H1 (cell line): ENCODE measurements at regions not wholly inside any gene's neighbourhood (a gene's known extent, or its start where the extent isn't known, plus 50 kb on each side); places are given as distances from the start of the nearest gene placed in this dataset.

ENCODE experiments used
- CTCF ChIA-PET: fragments of 300-600 bp; sonication (Branson Sonifier 250); formaldehyde crosslinking; loops from one replicate; lab custom pipeline; 2021; ENCODE audit not compliant: partially characterized antibody; lab: Charles Lee
- POLR2A ChIA-PET: fragments of 300-600 bp; sonication (Branson Sonifier 250); formaldehyde crosslinking; loops from one replicate; lab custom pipeline; 2021; ENCODE audit warnings: inconsistent platforms; ENCODE audit not compliant: partially characterized antibody; lab: Charles Lee
- DNase-seq, 2 experiments: peaks; one replicate each; pipeline versions ENCODE4 v3.0.0 to v3.0.0-alpha.2; 2010 to 2022; ENCODE audit warnings: low spot score in 2 of 2, low read depth in 1 of 2, mixed read lengths in 1 of 2
- FAIRE-seq: peaks from 2 replicates; lab custom pipeline; 2011; peaks lifted over from hg19 to GRCh38; lab: Jason Lieb, UNC
- H2AFZ ChIP-seq: 2 replicates; pipeline ENCODE4 v1.8.1; 2012; ENCODE audit warnings: low read length, inconsistent platforms
- H2AK5ac ChIP-seq: 2 replicates; pipeline ENCODE4 v1.6.1; 2013; ENCODE audit warnings: low read depth, low read length
- H2BK120ac ChIP-seq: replicated peaks from 2 replicates; pipeline ENCODE3; 2013; ENCODE audit warnings: low read depth, low read length, inconsistent platforms
- H2BK12ac ChIP-seq: 2 replicates; pipeline ENCODE4 v1.6.1; 2013; ENCODE audit warnings: low read depth, low read length
- H2BK15ac ChIP-seq: 2 replicates; pipeline ENCODE4 v1.6.1; 2013; ENCODE audit warnings: low read length
- H2BK20ac ChIP-seq: 2 replicates; pipeline ENCODE4 v1.6.1; 2013; ENCODE audit warnings: low read length
- H2BK5ac ChIP-seq: 2 replicates; pipeline ENCODE4 v1.6.1; 2013; ENCODE audit warnings: low read depth, low read length
- H3K14ac ChIP-seq: 2 replicates; pipeline ENCODE4 v1.6.1; 2013; ENCODE audit warnings: inconsistent platforms; ENCODE audit not compliant: insufficient read length
- H3K18ac ChIP-seq: 2 replicates; pipeline ENCODE4 v1.6.1; 2013; ENCODE audit warnings: low read length; ENCODE audit errors: extremely low read depth
- H3K23ac ChIP-seq: 2 replicates; pipeline ENCODE4 v1.6.1; 2013; ENCODE audit warnings: inconsistent platforms; ENCODE audit not compliant: insufficient read length
- H3K23me2 ChIP-seq: 2 replicates; pipeline ENCODE4 v1.6.1; 2013; ENCODE audit warnings: low read depth, low read length
- H3K27ac ChIP-seq: 2 replicates; pipeline ENCODE4 v1.6.1; 2011; ENCODE audit warnings: low read depth, low read length, inconsistent platforms
- H3K27me3 ChIP-seq, 4 experiments: replicated peaks in 1 of 4; 1 replicate in 1 of 4; 2 replicates in 3 of 4; pipeline versions ENCODE4 v1.6.1 to v1.8.1; 2011 to 2013; ENCODE audit warnings: low read length in 3 of 4, mild to moderate bottlenecking in 3 of 4, inconsistent platforms in 2 of 4, mixed read lengths in 2 of 4, moderate library complexity in 1 of 4; ENCODE audit not compliant: control insufficient read depth in 3 of 4, insufficient read depth in 3 of 4; ENCODE audit errors: extremely low read depth in 1 of 4
- H3K36me3 ChIP-seq, 4 experiments: 2 replicates each; pipeline versions ENCODE4 v1.6.1 to v1.8.1; 2011 to 2013; ENCODE audit warnings: mild to moderate bottlenecking in 4 of 4, low read length in 3 of 4, moderate library complexity in 2 of 4, control low read depth in 1 of 4, inconsistent platforms in 1 of 4; ENCODE audit not compliant: insufficient read depth in 4 of 4, control insufficient read depth in 2 of 4
- H3K4ac ChIP-seq: replicated peaks from 2 replicates; pipeline ENCODE3; 2013; ENCODE audit warnings: low read length, low read depth, mixed read lengths, inconsistent platforms; ENCODE audit not compliant: insufficient read length
- H3K4me1 ChIP-seq, 4 experiments: replicated peaks in 1 of 4; 1 replicate in 1 of 4; 2 replicates in 3 of 4; pipeline versions ENCODE4 v1.6.1 to v1.8.1; 2011 to 2013; ENCODE audit warnings: low read length in 3 of 4, inconsistent platforms in 2 of 4, mixed read lengths in 1 of 4; ENCODE audit not compliant: insufficient read depth in 4 of 4, control insufficient read depth in 3 of 4
- H3K4me2 ChIP-seq, 2 experiments: 2 replicates each; pipeline versions ENCODE4 v1.6.1 to v1.8.1; 2011 to 2013; ENCODE audit warnings: low read depth in 2 of 2, low read length in 2 of 2, control low read depth in 1 of 2, inconsistent platforms in 1 of 2, mild to moderate bottlenecking in 1 of 2; ENCODE audit not compliant: insufficient read depth in 1 of 2
- H3K4me3 ChIP-seq, 4 experiments: fragments of 200-600, 300-600 bp in 1 of 4; sonication (generic), shearing (Covaris generic), sonication (Bioruptor Twin) in 1 of 4; 2 replicates each; pipeline versions ENCODE4 v1.5.1 to v1.8.1; 2011 to 2016; ENCODE audit warnings: low read length in 4 of 4, low read depth in 3 of 4, control low read depth in 2 of 4, inconsistent platforms in 2 of 4, mild to moderate bottlenecking in 2 of 4, mixed read lengths in 1 of 4, moderate library complexity in 1 of 4; ENCODE audit not compliant: insufficient read depth in 2 of 4; ENCODE audit errors: extremely low read depth in 1 of 4
- H3K56ac ChIP-seq: replicated peaks from 2 replicates; pipeline ENCODE3; 2013; ENCODE audit warnings: low read depth, mild to moderate bottlenecking, mixed read lengths, low read length, inconsistent platforms; ENCODE audit not compliant: insufficient read length
- H3K79me1 ChIP-seq: 2 replicates; pipeline ENCODE4 v1.6.1; 2013; ENCODE audit warnings: low read depth, low read length, control low read depth
- H3K79me2 ChIP-seq, 2 experiments: 2 replicates each; pipeline versions ENCODE4 v1.6.1 to v1.8.1; 2012 to 2013; ENCODE audit warnings: low read length in 2 of 2, mild to moderate bottlenecking in 2 of 2, inconsistent platforms in 1 of 2; ENCODE audit not compliant: insufficient read depth in 2 of 2, control insufficient read depth in 1 of 2
- H3K9ac ChIP-seq, 4 experiments: replicated peaks in 1 of 4; 1 replicate in 1 of 4; 2 replicates in 3 of 4; pipeline versions ENCODE4 v1.6.1 to v1.8.1; 2011 to 2013; ENCODE audit warnings: low read depth in 3 of 4, low read length in 3 of 4, control low read depth in 2 of 4, mild to moderate bottlenecking in 2 of 4, moderate library complexity in 2 of 4, inconsistent platforms in 1 of 4; ENCODE audit errors: extremely low read depth in 1 of 4
- H3K9me3 ChIP-seq, 2 experiments: 2 replicates each; pipeline versions ENCODE4 v1.6.1 to v1.8.1; 2012 to 2013; ENCODE audit warnings: mild to moderate bottlenecking in 2 of 2, moderate library complexity in 2 of 2, control low read depth in 1 of 2, inconsistent platforms in 1 of 2, low read depth in 1 of 2, low read length in 1 of 2, mixed read lengths in 1 of 2; ENCODE audit not compliant: insufficient read depth in 2 of 2
- H4K20me1 ChIP-seq, 2 experiments: replicated peaks in 1 of 2; 2 replicates each; pipeline versions ENCODE3 to v1.8.1; 2011 to 2013; ENCODE audit warnings: inconsistent platforms in 2 of 2, low read length in 2 of 2, mild to moderate bottlenecking in 1 of 2; ENCODE audit not compliant: insufficient read depth in 2 of 2, control insufficient read depth in 1 of 2
- H4K5ac ChIP-seq: 2 replicates; pipeline ENCODE4 v1.6.1; 2013; ENCODE audit warnings: low read length, low read depth, mixed read lengths, inconsistent platforms; ENCODE audit not compliant: insufficient read length
- H4K8ac ChIP-seq: 2 replicates; pipeline ENCODE4 v1.8.0; 2013; ENCODE audit warnings: mild to moderate bottlenecking, moderate library complexity, low read length, inconsistent platforms; ENCODE audit not compliant: insufficient read depth; ENCODE audit errors: extremely low read depth
- H4K91ac ChIP-seq: replicated peaks from 2 replicates; pipeline ENCODE3; 2013; ENCODE audit warnings: low read length, mixed read lengths, inconsistent platforms; ENCODE audit not compliant: insufficient read length
- CBX8 ChIP-seq: fragments of 300-800, 300-1000 bp; sonication (generic); IDR thresholded peaks from 2 replicates; pipeline ENCODE4 v1.7.1; 2016; ENCODE audit warnings: low read depth, low read length, borderline replicate concordance
- CHD2 ChIP-seq: IDR thresholded peaks from 2 replicates; pipeline ENCODE4 v1.6.1; 2012; ENCODE audit warnings: low read length, improper control_type of control experiment
- CREB1 ChIP-seq: IDR thresholded peaks from 2 replicates; pipeline ENCODE4 v1.6.1; 2012; ENCODE audit warnings: inconsistent platforms
- CTBP2 ChIP-seq: IDR thresholded peaks from 2 replicates; pipeline ENCODE4 v1.7.0; 2011; ENCODE audit warnings: borderline replicate concordance, mild to moderate bottlenecking, moderate library complexity, mixed read lengths, low read length; ENCODE audit not compliant: insufficient read depth, insufficient read length
- EGR1 ChIP-seq: IDR thresholded peaks from 2 replicates; pipeline ENCODE4 v1.6.1; 2011; ENCODE audit warnings: low read depth, low read length, borderline replicate concordance
- FOSL1 ChIP-seq: IDR thresholded peaks from 2 replicates; pipeline ENCODE4 v1.6.1; 2011; ENCODE audit warnings: mild to moderate bottlenecking, low read depth, low read length, moderate library complexity; ENCODE audit not compliant: insufficient read depth
- GTF2F1 ChIP-seq: IDR thresholded peaks from 2 replicates; pipeline ENCODE4 v1.6.1; 2012; ENCODE audit warnings: low read depth, low read length, improper control_type of control experiment, borderline replicate concordance
- HDAC6 ChIP-seq: IDR thresholded peaks from one replicate; pipeline ENCODE4 v1.7.1; 2012; ENCODE audit warnings: low read depth, mild to moderate bottlenecking, inconsistent platforms, low read length, moderate library complexity
- KDM5A ChIP-seq: fragments of 200-600 bp; IDR thresholded peaks from 2 replicates; pipeline ENCODE4 v1.7.1; 2012; ENCODE audit warnings: mild to moderate bottlenecking, low read length, inconsistent platforms, mixed read lengths
- TCF12 ChIP-seq: IDR thresholded peaks from 2 replicates; pipeline ENCODE4 v1.6.1; 2011; ENCODE audit warnings: low read depth, mild to moderate bottlenecking, low read length
- TEAD4 ChIP-seq: IDR thresholded peaks from 2 replicates; pipeline ENCODE4 v1.6.1; 2012; ENCODE audit warnings: low read depth, low read length, inconsistent platforms, mixed read lengths
- YY1 ChIP-seq: IDR thresholded peaks from 2 replicates; pipeline ENCODE4 v1.6.1; 2011; ENCODE audit warnings: low read depth, mild to moderate bottlenecking, low read length
- WGBS, 2 experiments: shearing (Covaris generic) in 1 of 2; methylation state at CpG; one replicate each; pipeline versions ENCODE4 v1.1.6 to v1.1.7; 2013 to 2015; ENCODE audit warnings: low lambda C conversion rate in 2 of 2, mixed read lengths in 2 of 2, inconsistent platforms in 1 of 2, low coverage in 1 of 2, missing lambda C conversion rate in 1 of 2; ENCODE audit not compliant: insufficient replicate concordance in 2 of 2, insufficient coverage in 1 of 2, insufficient read length in 1 of 2; ENCODE audit errors: extremely low coverage in 1 of 2, missing lambda C conversion rate in 1 of 2; 5-methylcytosine and 5-hydroxymethylcytosine counted together

DNA sequence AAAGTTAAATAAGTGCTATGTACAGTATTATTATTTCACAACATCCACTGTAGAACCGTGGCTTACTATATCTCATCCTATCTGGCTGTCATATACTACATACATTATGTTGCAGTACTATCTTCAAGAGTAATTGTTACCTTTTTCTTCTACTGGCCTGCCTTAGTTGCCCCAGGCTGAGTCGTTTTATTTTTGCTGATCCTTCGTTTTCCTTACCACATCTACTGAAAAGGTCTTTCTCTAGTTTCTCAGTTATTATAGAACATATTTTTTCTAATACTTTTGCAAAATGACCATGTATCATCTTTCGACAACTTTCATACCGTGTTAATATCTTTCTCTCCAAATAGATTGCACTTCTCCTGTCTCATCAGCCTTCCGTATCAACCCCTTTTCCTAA is 523.1 kb downstream of the SOX5 start:
- no peak overlapping the region for H3K4me3 ChIP-seq
- POLR2A ChIA-PET = no interaction called here
- no peak overlapping the region for H4K91ac ChIP-seq
- H3K79me1 ChIP-seq = no peaks in the 10 kb centered on the region
- H3K27ac ChIP-seq = no peak overlapping the region
- no peak overlapping the region for H2BK120ac ChIP-seq
- no peak overlapping the region for H4K5ac ChIP-seq
- no peaks in the 10 kb centered on the region for H4K20me1 ChIP-seq
- peaks cover 0 to 4% (median 2%) of the 10 kb centered on the region in 4 experiments; a peak in 2 of 7 replicates for H3K4me1 ChIP-seq
- H2BK5ac ChIP-seq = no peak overlapping the region
- no peaks in the 10 kb centered on the region for H3K23me2 ChIP-seq
- H3K23ac ChIP-seq = no peak overlapping the region
- CTCF ChIA-PET = no interaction called here
- no peaks in the 10 kb centered on the region for H3K9me3 ChIP-seq
- 75% methylated on average over 6 of the region's 6 CpGs; no CpG with 5 or more reads in 1 of the 2 experiments for WGBS, 2 experiments
- no peak overlapping the region for H3K14ac ChIP-seq
- no peaks in the 10 kb centered on the region for H3K36me3 ChIP-seq
- no peak overlapping the region for H3K56ac ChIP-seq
- no peak overlapping the region for H2BK20ac ChIP-seq
- no peak for DNase-seq
- H3K4ac ChIP-seq = no peak overlapping the region
- no peaks in the 10 kb centered on the region for H3K27me3 ChIP-seq
- H3K4me2 ChIP-seq = no peak overlapping the region
- TF ChIP-seq CTBP2 = no peak
- TF ChIP-seq CREB1 = no peak
- TF ChIP-seq CHD2 = no peak
- no peak for TF ChIP-seq HDAC6
- no peak for TF ChIP-seq EGR1
- no peak for TF ChIP-seq GTF2F1
- TF ChIP-seq YY1 = no peak
- no peak for TF ChIP-seq TEAD4
- TF ChIP-seq FOSL1 = no peak
- no peak for TF ChIP-seq TCF12
- no peak for TF ChIP-seq CBX8
- TF ChIP-seq KDM5A = no peak
- TF ChIP-seq, all 59 proteins: peak for 0
- Histone ChIP-seq H3K18ac (no peak overlapping the region), H2BK12ac (no peak overlapping the region), H3K9ac (no peak overlapping the region), H3K79me2 (no peaks in the 10 kb centered on the region), H2AK5ac (no peak overlapping the region), H2BK15ac (no peak overlapping the region), H2AFZ (no peak overlapping the region), H4K8ac (no peak overlapping the region)
- FAIRE-seq = no peak
